ENCODE measurements at regions not wholly inside any gene's neighbourhood (a gene's known extent, or its start where the extent isn't known, plus 50 kb on each side); places are given as distances from the start of the nearest gene placed in this dataset.

DNA sequence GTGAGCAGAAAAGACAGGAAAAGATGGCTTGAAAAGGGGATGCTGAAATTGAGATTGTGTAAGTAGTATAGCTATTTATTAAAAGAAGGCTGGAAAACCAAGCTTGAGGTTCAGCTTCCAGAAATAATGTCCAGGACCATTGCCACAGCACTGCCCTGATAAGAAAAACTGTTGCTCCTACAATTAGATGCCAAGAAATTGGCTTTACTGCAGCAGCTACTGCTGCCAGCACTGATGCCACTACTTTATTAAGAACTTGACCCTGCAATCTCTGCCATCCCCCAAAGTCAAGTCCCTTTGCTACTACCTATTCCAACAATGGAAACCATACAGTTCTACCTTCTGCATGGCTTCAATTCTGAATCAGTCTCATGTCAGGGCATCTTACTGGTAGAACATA, 130.0 kb upstream of the VAMP7 start:
- TF ChIP-seq, protein P1, sequence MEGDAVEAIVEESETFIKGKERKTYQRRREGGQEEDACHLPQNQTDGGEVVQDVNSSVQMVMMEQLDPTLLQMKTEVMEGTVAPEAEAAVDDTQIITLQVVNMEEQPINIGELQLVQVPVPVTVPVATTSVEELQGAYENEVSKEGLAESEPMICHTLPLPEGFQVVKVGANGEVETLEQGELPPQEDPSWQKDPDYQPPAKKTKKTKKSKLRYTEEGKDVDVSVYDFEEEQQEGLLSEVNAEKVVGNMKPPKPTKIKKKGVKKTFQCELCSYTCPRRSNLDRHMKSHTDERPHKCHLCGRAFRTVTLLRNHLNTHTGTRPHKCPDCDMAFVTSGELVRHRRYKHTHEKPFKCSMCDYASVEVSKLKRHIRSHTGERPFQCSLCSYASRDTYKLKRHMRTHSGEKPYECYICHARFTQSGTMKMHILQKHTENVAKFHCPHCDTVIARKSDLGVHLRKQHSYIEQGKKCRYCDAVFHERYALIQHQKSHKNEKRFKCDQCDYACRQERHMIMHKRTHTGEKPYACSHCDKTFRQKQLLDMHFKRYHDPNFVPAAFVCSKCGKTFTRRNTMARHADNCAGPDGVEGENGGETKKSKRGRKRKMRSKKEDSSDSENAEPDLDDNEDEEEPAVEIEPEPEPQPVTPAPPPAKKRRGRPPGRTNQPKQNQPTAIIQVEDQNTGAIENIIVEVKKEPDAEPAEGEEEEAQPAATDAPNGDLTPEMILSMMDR (conservative IDR thresholded peaks at IDR 0.05; ENCODE audit: low read depth, low read length) = no peak
- TF ChIP-seq EZH2 (IDR thresholded peaks at IDR 0.05; ENCODE audit: borderline replicate concordance, low read depth, low read length, poor library complexity, severe bottlenecking) = no peak

Data from A673 (cell line).